GM18858 (cell line): ENCODE measurements at regions not wholly inside any gene's neighbourhood (a gene's known extent, or its start where the extent isn't known, plus 50 kb on each side); places are given as distances from the start of the nearest gene placed in this dataset.

Source experiments
- ATAC-seq: cut with Tn5 transposase; IDR thresholded peaks from one replicate; pipeline ENCODE4 v1.9.1; 2021; ENCODE audit not compliant: unreplicated experiment

- ATAC-seq = no peak
Observed at GRCh38 chr7:33806298-33807154, 98.8 kb upstream of the BMPER start.

GRCh38 chr7:33807155-33807530, 98.2 kb upstream of the BMPER start:
- ATAC-seq = no peak

GRCh38 chr7:33807779-33808482, 97.4 kb upstream of the BMPER start:
- ATAC-seq = no peak

- no peak for ATAC-seq
Observed at GRCh38 chr7:33809228-33809627, 96.1 kb upstream of the BMPER start.

GRCh38 chr7:33810356-33810755, 95.0 kb upstream of the BMPER start:
- no peak for ATAC-seq

- ATAC-seq = no peak
Observed at GRCh38 chr7:33813331-33813730, 92.0 kb upstream of the BMPER start.

- no peak for ATAC-seq
Observed at GRCh38 chr7:33814400-33814799, 90.9 kb upstream of the BMPER start.

GRCh38 chr7:33814936-33815335, 90.4 kb upstream of the BMPER start:
- ATAC-seq = no peak

- ATAC-seq = no peak
Observed at GRCh38 chr7:33815336-33815735, 90.0 kb upstream of the BMPER start.

GRCh38 chr7:33816106-33816505, 89.2 kb upstream of the BMPER start:
- no peak for ATAC-seq

- ATAC-seq = no peak
Observed at GRCh38 chr7:33819658-33820057, 85.7 kb upstream of the BMPER start.

GRCh38 chr7:33820206-33820605, 85.1 kb upstream of the BMPER start:
- no peak for ATAC-seq

GRCh38 chr7:33821970-33822369, 83.4 kb upstream of the BMPER start:
- ATAC-seq = no peak

GRCh38 chr7:33823913-33824312, 81.4 kb upstream of the BMPER start:
- ATAC-seq = no peak

- no peak for ATAC-seq
Observed at GRCh38 chr7:33824911-33825459, 80.4 kb upstream of the BMPER start.

- no peak for ATAC-seq
Observed at GRCh38 chr7:33825644-33826043, 79.7 kb upstream of the BMPER start.

GRCh38 chr7:33829536-33829935, 75.8 kb upstream of the BMPER start:
- no peak for ATAC-seq

GRCh38 chr7:33831389-33832141, 73.8 kb upstream of the BMPER start:
- ATAC-seq = no peak

- no peak for ATAC-seq
Observed at GRCh38 chr7:33832271-33832721, 73.0 kb upstream of the BMPER start.

GRCh38 chr7:33836797-33837355, 68.5 kb upstream of the BMPER start:
- ATAC-seq = no peak

- no peak for ATAC-seq
Observed at GRCh38 chr7:33837356-33837851, 67.9 kb upstream of the BMPER start.
